ENCODE measurements at regions not wholly inside any gene's neighbourhood (a gene's known extent, or its start where the extent isn't known, plus 50 kb on each side); places are given as distances from the start of the nearest gene placed in this dataset.

DNA sequence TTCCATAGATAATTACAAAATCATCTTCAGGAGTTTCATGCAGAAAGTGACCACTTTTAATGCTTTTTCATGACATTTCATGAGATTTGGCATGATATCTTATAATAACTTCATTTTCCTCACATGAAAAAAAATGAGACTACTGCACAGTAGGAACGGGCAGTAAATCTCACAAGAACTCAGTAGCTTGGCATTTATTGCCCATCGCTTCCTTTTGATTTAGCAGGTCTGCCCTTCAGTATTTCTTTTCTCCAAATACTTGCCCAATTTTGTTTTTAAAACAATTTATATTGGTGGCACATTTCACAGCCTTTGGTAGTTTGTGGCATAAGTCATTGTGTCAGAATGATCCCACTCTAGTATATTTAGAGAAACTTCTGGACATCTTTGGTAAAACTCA, 711.8 kb upstream of the CHD1 start:
- H3K27ac Mint-ChIP-seq = no peak overlapping the region
- H3K9me3 Mint-ChIP-seq (ENCODE audit: insufficient read depth) = peaks cover 2% of the 10 kb centered on the region
- Histone ChIP-seq H4K20me1 (ENCODE audit: control insufficient read depth, insufficient read depth, low read length, poor library complexity, severe bottlenecking) (no peaks in the 10 kb centered on the region), H3K4me1 (ENCODE audit: control insufficient read depth in 2 of 2, insufficient read depth in 2 of 2, low read length in 2 of 2) (no peaks in the 10 kb centered on the region), H3K4me3 (ENCODE audit: control extremely low read depth in 1 of 5, extremely low read depth in 1 of 5, insufficient read depth in 1 of 5, low read depth in 2 of 5, low read length in 4 of 5) (no peak overlapping the region), H3K9ac (ENCODE audit: low read length) (no peak overlapping the region), H3K9me3 (ENCODE audit: control extremely low read depth in 1 of 3, control insufficient read depth in 2 of 3, insufficient read depth in 1 of 3, low read length in 2 of 3) (no peaks in the 10 kb centered on the region), H3K36me3 (replicated peaks in 1 of 2; ENCODE audit: control extremely low read depth in 1 of 2, control insufficient read depth in 1 of 2, extremely low read depth in 1 of 2, insufficient read depth in 2 of 2, low read length in 1 of 2) (no peaks in the 10 kb centered on the region), H3K27ac (ENCODE audit: low read length in 2 of 2) (no peak overlapping the region), H2AFZ (ENCODE audit: insufficient read depth, low read depth, low read length, poor library complexity, severe bottlenecking) (no peak overlapping the region), H3K79me2 (ENCODE audit: control insufficient read depth, insufficient read depth, low read length) (no peaks in the 10 kb centered on the region), H3K4me2 (replicated peaks; ENCODE audit: low read depth, low read length, poor library complexity, severe bottlenecking) (no peak overlapping the region), H3K27me3 (replicated peaks in 1 of 4; ENCODE audit: control extremely low read depth in 1 of 4, control insufficient read depth in 3 of 4, insufficient read depth in 4 of 4, low read length in 3 of 4) (no peaks in the 10 kb centered on the region)
- POLR2A ChIA-PET = no interaction called here
- no peak for ATAC-seq (ENCODE audit: low read depth)
- CTCF ChIA-PET = no interaction called here
- H3K4me1 Mint-ChIP-seq = no peaks in the 10 kb centered on the region
- no peak for DNase-seq
- 83% methylated on average over 1 of the region's 2 CpGs for WGBS (ENCODE audit: insufficient coverage)
- no peaks in the 10 kb centered on the region for H3K27me3 Mint-ChIP-seq
- no peak for TF ChIP-seq EZH2 (IDR thresholded peaks at IDR 0.05; ENCODE audit: borderline replicate concordance, insufficient read depth, low read depth, low read length, poor library complexity, severe bottlenecking)
- no peak for TF ChIP-seq CTCF (IDR thresholded peaks at IDR 0.05)
- intact Hi-C loops (cut with micrococcal nuclease) = no loop called here
- no peak overlapping the region for H3K4me3 Mint-ChIP-seq

- ATAC-seq (ENCODE audit: low read depth) = no peak
- Histone ChIP-seq H3K27ac (ENCODE audit: low read length in 2 of 2) (no peak overlapping the region), H3K79me2 (ENCODE audit: control insufficient read depth, insufficient read depth, low read length) (no peaks in the 10 kb centered on the region), H3K4me3 (ENCODE audit: control extremely low read depth in 1 of 5, extremely low read depth in 1 of 5, insufficient read depth in 1 of 5, low read depth in 2 of 5, low read length in 4 of 5) (no peak overlapping the region), H4K20me1 (ENCODE audit: control insufficient read depth, insufficient read depth, low read length, poor library complexity, severe bottlenecking) (no peaks in the 10 kb centered on the region), H3K4me2 (replicated peaks; ENCODE audit: low read depth, low read length, poor library complexity, severe bottlenecking) (no peak overlapping the region), H3K27me3 (replicated peaks in 1 of 4; ENCODE audit: control extremely low read depth in 1 of 4, control insufficient read depth in 3 of 4, insufficient read depth in 4 of 4, low read length in 3 of 4) (no peaks in the 10 kb centered on the region), H3K36me3 (replicated peaks in 1 of 2; ENCODE audit: control extremely low read depth in 1 of 2, control insufficient read depth in 1 of 2, extremely low read depth in 1 of 2, insufficient read depth in 2 of 2, low read length in 1 of 2) (no peaks in the 10 kb centered on the region), H3K4me1 (ENCODE audit: control insufficient read depth in 2 of 2, insufficient read depth in 2 of 2, low read length in 2 of 2) (no peaks in the 10 kb centered on the region), H3K9ac (ENCODE audit: low read length) (no peak overlapping the region), H2AFZ (ENCODE audit: insufficient read depth, low read depth, low read length, poor library complexity, severe bottlenecking) (no peak overlapping the region), H3K9me3 (ENCODE audit: control extremely low read depth in 1 of 3, control insufficient read depth in 2 of 3, insufficient read depth in 1 of 3, low read length in 2 of 3) (no peaks in the 10 kb centered on the region)
- peaks cover 2% of the 10 kb centered on the region for H3K9me3 Mint-ChIP-seq (ENCODE audit: insufficient read depth)
- ChIA-PET POLR2A (no interaction called here), CTCF (no interaction called here)
- no peaks in the 10 kb centered on the region for H3K4me1 Mint-ChIP-seq
- intact Hi-C loops (cut with micrococcal nuclease) = no loop called here
- H3K27ac Mint-ChIP-seq = no peak overlapping the region
- no peak for DNase-seq
- no peak overlapping the region for H3K4me3 Mint-ChIP-seq
- TF ChIP-seq CTCF (IDR thresholded peaks at IDR 0.05) (no peak), EZH2 (IDR thresholded peaks at IDR 0.05; ENCODE audit: borderline replicate concordance, insufficient read depth, low read depth, low read length, poor library complexity, severe bottlenecking) (no peak)
- H3K27me3 Mint-ChIP-seq = no peaks in the 10 kb centered on the region
Measured at GRCh38 chr5:99639905-99640304, 711.1 kb upstream of the CHD1 start.

All from B cell (primary cell).